ENCODE measurements at regions not wholly inside any gene's neighbourhood (a gene's known extent, or its start where the extent isn't known, plus 50 kb on each side); places are given as distances from the start of the nearest gene placed in this dataset.

- TF ChIP-seq CTCF (IDR thresholded peaks at IDR 0.05; ENCODE audit: insufficient read depth, low read length) (no peak), REST (IDR thresholded peaks at IDR 0.05; ENCODE audit: insufficient replicate concordance, low read depth) (no peak)
Observed at GRCh38 chr13:34772206-34772605, 169.9 kb upstream of the NBEA start.

All from HL-60 (cell line).